Suprapubic skin (tissue), 4 donors: ENCODE measurements at regions not wholly inside any gene's neighbourhood (a gene's known extent, or its start where the extent isn't known, plus 50 kb on each side); places are given as distances from the start of the nearest gene placed in this dataset.

Experiments
- EP300 ChIP-seq: sonication (generic); formaldehyde crosslinking; IDR thresholded peaks from one replicate; pipeline ENCODE4 v1.6.1; 2017; ENCODE audit warnings: antibody characterized with exemption
- POLR2AphosphoS5 ChIP-seq, 3 donors: sonication (generic); formaldehyde crosslinking; IDR thresholded peaks; one replicate each; pipeline ENCODE4 v1.6.1; 2017; ENCODE audit warnings: antibody characterized with exemption in 3 of 3
- TF ChIP-seq, protein P1 (sequence below), 2 donors: fragments of 200-600 bp in 1 of 2; fragments of 450-650 bp in 1 of 2; sonication (generic) in 1 of 2; IDR thresholded peaks; one replicate each; pipeline ENCODE4 v1.5.1; 2016 to 2019; ENCODE audit warnings: antibody characterized with exemption in 2 of 2, mild to moderate bottlenecking in 1 of 2, moderate library complexity in 1 of 2

DNA sequence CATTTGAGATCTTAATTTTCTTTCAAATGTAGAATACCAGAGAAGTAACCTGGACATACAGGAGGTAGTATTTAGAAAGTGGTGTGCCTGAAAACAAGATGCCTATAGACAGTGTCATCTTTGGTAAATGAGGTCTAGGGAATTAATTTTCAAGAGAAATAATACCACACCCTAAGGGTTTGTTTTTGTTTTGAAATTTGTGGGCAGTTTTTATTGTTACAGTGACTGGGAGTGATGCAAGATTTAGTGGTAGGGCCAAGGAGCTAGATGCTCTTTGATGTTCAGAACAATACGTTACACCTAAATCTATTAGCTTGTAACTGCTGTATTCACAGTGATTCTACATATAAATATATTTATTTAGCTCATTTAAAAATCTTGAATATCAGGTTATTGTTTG lies 856.5 kb upstream of the MAP3K7 start:
- TF ChIP-seq, protein P1, sequence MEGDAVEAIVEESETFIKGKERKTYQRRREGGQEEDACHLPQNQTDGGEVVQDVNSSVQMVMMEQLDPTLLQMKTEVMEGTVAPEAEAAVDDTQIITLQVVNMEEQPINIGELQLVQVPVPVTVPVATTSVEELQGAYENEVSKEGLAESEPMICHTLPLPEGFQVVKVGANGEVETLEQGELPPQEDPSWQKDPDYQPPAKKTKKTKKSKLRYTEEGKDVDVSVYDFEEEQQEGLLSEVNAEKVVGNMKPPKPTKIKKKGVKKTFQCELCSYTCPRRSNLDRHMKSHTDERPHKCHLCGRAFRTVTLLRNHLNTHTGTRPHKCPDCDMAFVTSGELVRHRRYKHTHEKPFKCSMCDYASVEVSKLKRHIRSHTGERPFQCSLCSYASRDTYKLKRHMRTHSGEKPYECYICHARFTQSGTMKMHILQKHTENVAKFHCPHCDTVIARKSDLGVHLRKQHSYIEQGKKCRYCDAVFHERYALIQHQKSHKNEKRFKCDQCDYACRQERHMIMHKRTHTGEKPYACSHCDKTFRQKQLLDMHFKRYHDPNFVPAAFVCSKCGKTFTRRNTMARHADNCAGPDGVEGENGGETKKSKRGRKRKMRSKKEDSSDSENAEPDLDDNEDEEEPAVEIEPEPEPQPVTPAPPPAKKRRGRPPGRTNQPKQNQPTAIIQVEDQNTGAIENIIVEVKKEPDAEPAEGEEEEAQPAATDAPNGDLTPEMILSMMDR (IDR thresholded peaks at IDR 0.05) = no peak
- TF ChIP-seq POLR2AphosphoS5 (IDR thresholded peaks at IDR 0.05) = no peak
- TF ChIP-seq EP300 = no peak
